H1 (cell line): ENCODE measurements at regions not wholly inside any gene's neighbourhood (a gene's known extent, or its start where the extent isn't known, plus 50 kb on each side); places are given as distances from the start of the nearest gene placed in this dataset.

Experiments used
- CBX5 ChIP-seq: fragments of 300-800, 300-1000 bp; sonication (generic); IDR thresholded peaks from 2 replicates; pipeline ENCODE4 v1.7.1; 2016; ENCODE audit warnings: antibody characterized with exemption, low read length, low read depth
- FOSL1 ChIP-seq: IDR thresholded peaks from 2 replicates; pipeline ENCODE4 v1.6.1; 2011; ENCODE audit warnings: mild to moderate bottlenecking, low read depth, low read length, moderate library complexity; ENCODE audit not compliant: insufficient read depth
- SAP30 ChIP-seq: fragments of 300-600 bp; sonication (generic); IDR thresholded peaks from 2 replicates; pipeline ENCODE4 v1.7.1; 2012; ENCODE audit warnings: low read length, moderate library complexity, mild to moderate bottlenecking, inconsistent platforms; ENCODE audit not compliant: insufficient read depth, insufficient replicate concordance
- TAF1 ChIP-seq: IDR thresholded peaks from 2 replicates; pipeline ENCODE4 v1.6.1; 2011; ENCODE audit warnings: mild to moderate bottlenecking, low read depth, low read length
- YY1 ChIP-seq: IDR thresholded peaks from 2 replicates; pipeline ENCODE4 v1.6.1; 2011; ENCODE audit warnings: low read depth, mild to moderate bottlenecking, low read length
- TF ChIP-seq, protein P1 (sequence below): IDR thresholded peaks from 2 replicates; pipeline ENCODE4 v1.6.1; 2012; ENCODE audit warnings: inconsistent platforms

GRCh38 chr7:155953501-155953778, 141.2 kb upstream of the SHH start (continued):
- no peak for TF ChIP-seq SAP30
- TF ChIP-seq TAF1: no peak
- TF ChIP-seq, protein P1, sequence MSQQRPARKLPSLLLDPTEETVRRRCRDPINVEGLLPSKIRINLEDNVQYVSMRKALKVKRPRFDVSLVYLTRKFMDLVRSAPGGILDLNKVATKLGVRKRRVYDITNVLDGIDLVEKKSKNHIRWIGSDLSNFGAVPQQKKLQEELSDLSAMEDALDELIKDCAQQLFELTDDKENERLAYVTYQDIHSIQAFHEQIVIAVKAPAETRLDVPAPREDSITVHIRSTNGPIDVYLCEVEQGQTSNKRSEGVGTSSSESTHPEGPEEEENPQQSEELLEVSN: no peak
- no peak for TF ChIP-seq FOSL1
- TF ChIP-seq YY1: no peak
- no peak for TF ChIP-seq CBX5
